ENCODE measurements at regions not wholly inside any gene's neighbourhood (a gene's known extent, or its start where the extent isn't known, plus 50 kb on each side); places are given as distances from the start of the nearest gene placed in this dataset.

DNA sequence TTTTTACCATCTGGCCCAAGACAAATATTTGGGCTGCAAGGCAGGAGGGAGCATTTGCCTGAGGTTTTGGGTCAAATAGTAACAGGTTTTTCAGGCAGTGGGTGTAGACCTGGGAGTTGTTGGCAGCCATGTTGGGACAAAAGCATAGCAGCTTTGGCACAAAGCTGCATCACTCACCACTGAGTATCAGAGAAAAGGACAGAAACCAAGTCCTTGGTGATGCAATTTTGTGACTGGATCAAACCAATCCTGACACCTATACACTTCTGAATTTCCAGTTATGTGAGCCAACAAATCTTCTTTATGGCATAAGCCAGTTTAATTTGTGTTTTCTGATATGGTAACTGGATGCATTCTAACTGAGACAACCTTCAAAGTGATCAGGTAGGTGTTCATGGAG, 144.8 kb upstream of the KRR1 start (continued):
- TF ChIP-seq, protein P1, sequence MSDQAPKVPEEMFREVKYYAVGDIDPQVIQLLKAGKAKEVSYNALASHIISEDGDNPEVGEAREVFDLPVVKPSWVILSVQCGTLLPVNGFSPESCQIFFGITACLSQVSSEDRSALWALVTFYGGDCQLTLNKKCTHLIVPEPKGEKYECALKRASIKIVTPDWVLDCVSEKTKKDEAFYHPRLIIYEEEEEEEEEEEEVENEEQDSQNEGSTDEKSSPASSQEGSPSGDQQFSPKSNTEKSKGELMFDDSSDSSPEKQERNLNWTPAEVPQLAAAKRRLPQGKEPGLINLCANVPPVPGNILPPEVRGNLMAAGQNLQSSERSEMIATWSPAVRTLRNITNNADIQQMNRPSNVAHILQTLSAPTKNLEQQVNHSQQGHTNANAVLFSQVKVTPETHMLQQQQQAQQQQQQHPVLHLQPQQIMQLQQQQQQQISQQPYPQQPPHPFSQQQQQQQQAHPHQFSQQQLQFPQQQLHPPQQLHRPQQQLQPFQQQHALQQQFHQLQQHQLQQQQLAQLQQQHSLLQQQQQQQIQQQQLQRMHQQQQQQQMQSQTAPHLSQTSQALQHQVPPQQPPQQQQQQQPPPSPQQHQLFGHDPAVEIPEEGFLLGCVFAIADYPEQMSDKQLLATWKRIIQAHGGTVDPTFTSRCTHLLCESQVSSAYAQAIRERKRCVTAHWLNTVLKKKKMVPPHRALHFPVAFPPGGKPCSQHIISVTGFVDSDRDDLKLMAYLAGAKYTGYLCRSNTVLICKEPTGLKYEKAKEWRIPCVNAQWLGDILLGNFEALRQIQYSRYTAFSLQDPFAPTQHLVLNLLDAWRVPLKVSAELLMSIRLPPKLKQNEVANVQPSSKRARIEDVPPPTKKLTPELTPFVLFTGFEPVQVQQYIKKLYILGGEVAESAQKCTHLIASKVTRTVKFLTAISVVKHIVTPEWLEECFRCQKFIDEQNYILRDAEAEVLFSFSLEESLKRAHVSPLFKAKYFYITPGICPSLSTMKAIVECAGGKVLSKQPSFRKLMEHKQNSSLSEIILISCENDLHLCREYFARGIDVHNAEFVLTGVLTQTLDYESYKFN (CRISPR knock-in tag; conservative IDR thresholded peaks at IDR 0.05): no peak
- TF ChIP-seq, protein P2, sequence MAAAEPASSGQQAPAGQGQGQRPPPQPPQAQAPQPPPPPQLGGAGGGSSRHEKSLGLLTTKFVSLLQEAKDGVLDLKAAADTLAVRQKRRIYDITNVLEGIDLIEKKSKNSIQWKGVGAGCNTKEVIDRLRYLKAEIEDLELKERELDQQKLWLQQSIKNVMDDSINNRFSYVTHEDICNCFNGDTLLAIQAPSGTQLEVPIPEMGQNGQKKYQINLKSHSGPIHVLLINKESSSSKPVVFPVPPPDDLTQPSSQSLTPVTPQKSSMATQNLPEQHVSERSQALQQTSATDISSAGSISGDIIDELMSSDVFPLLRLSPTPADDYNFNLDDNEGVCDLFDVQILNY (CRISPR knock-in tag; conservative IDR thresholded peaks at IDR 0.05): no peak
- no peak for TF ChIP-seq NR2C2 (CRISPR knock-in tag; IDR thresholded peaks at IDR 0.05; ENCODE audit: borderline replicate concordance)
- no peak for TF ChIP-seq ZNF549 (CRISPR knock-in tag; IDR thresholded peaks at IDR 0.05)
- no peak for TF ChIP-seq KDM6A (CRISPR knock-in tag; IDR thresholded peaks at IDR 0.05; ENCODE audit: low read depth)
- TF ChIP-seq ZNF296 (CRISPR knock-in tag; conservative IDR thresholded peaks at IDR 0.05): no peak
- TF ChIP-seq, protein P3, sequence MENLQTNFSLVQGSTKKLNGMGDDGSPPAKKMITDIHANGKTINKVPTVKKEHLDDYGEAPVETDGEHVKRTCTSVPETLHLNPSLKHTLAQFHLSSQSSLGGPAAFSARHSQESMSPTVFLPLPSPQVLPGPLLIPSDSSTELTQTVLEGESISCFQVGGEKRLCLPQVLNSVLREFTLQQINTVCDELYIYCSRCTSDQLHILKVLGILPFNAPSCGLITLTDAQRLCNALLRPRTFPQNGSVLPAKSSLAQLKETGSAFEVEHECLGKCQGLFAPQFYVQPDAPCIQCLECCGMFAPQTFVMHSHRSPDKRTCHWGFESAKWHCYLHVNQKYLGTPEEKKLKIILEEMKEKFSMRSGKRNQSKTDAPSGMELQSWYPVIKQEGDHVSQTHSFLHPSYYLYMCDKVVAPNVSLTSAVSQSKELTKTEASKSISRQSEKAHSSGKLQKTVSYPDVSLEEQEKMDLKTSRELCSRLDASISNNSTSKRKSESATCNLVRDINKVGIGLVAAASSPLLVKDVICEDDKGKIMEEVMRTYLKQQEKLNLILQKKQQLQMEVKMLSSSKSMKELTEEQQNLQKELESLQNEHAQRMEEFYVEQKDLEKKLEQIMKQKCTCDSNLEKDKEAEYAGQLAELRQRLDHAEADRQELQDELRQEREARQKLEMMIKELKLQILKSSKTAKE (CRISPR knock-in tag; IDR thresholded peaks at IDR 0.05; ENCODE audit: borderline replicate concordance): no peak
- no peak for TF ChIP-seq ZNF619 (CRISPR knock-in tag; IDR thresholded peaks at IDR 0.05)
- TF ChIP-seq NFE2L2 (IDR thresholded peaks at IDR 0.05; ENCODE audit: low read length): no peak
- TF ChIP-seq SYNCRIP (IDR thresholded peaks at IDR 0.05; ENCODE audit: insufficient read depth, low read depth, low read length): no peak
- no peak for TF ChIP-seq ZNF138 (CRISPR knock-in tag; IDR thresholded peaks at IDR 0.05; ENCODE audit: low read depth)
